ENCODE measurements at regions not wholly inside any gene's neighbourhood (a gene's known extent, or its start where the extent isn't known, plus 50 kb on each side); places are given as distances from the start of the nearest gene placed in this dataset.
"Not testable (repeated sequence)": the region's sequence is repeated elsewhere in the genome, so short reads cannot be mapped to it uniquely, and the experiment has no call there.

- Mint-ChIP-seq H3K4me3 (ENCODE audit: unreplicated experiment) (no peak overlapping the region), H3K27me3 (ENCODE audit: low read depth, unreplicated experiment) (peaks cover 19% of the 10 kb centered on the region), H3K36me3 (ENCODE audit: low read depth, unreplicated experiment) (no peaks in the 10 kb centered on the region), H3K4me1 (ENCODE audit: low read depth, unreplicated experiment) (no peaks in the 10 kb centered on the region), H3K27ac (ENCODE audit: unreplicated experiment) (no peak overlapping the region), H3K9me3 (ENCODE audit: unreplicated experiment) (peaks cover 3% of the 10 kb centered on the region)
- Histone ChIP-seq H2AFZ (ENCODE audit: low read depth, low read length) (no peak overlapping the region), H3K27me3 (ENCODE audit: insufficient read depth, low read length) (peaks cover 4% of the 10 kb centered on the region), H3K36me3 (ENCODE audit: insufficient read depth, low read length) (no peaks in the 10 kb centered on the region), H3K79me2 (ENCODE audit: insufficient read depth, low read length) (no peaks in the 10 kb centered on the region), H3K9me3 (ENCODE audit: insufficient read depth, low read depth, low read length) (no peaks in the 10 kb centered on the region), H3K4me3 (ENCODE audit: insufficient read depth, low read depth, low read length) (no peak overlapping the region), H3K9ac (ENCODE audit: low read length) (no peak overlapping the region), H4K20me1 (ENCODE audit: insufficient read depth, low read length) (no peaks in the 10 kb centered on the region), H3K27ac (ENCODE audit: low read depth, low read length) (no peak overlapping the region), H3K4me1 (ENCODE audit: insufficient read depth, low read length) (no peaks in the 10 kb centered on the region), H3K4me2 (ENCODE audit: low read length) (no peak overlapping the region)
- TF ChIP-seq EZH2 (IDR thresholded peaks at IDR 0.05; ENCODE audit: insufficient read depth, low read length) (no peak), CTCF (IDR thresholded peaks at IDR 0.05; ENCODE audit: insufficient read depth, low read depth, low read length) (no peak)
- FAIRE-seq (no peak), DNase-seq (ENCODE audit: low read depth) (no peak)
These were observed 178.1 kb upstream of the PDE10A start for GRCh38 chr6:165841153-165841558.

- Histone ChIP-seq H3K27ac (ENCODE audit: low read depth, low read length) (no peak overlapping the region), H3K4me2 (ENCODE audit: low read length) (no peak overlapping the region), H3K79me2 (ENCODE audit: insufficient read depth, low read length) (no peaks in the 10 kb centered on the region), H3K36me3 (ENCODE audit: insufficient read depth, low read length) (no peaks in the 10 kb centered on the region), H3K9me3 (ENCODE audit: insufficient read depth, low read depth, low read length) (no peaks in the 10 kb centered on the region), H3K4me1 (ENCODE audit: insufficient read depth, low read length) (no peaks in the 10 kb centered on the region), H3K27me3 (ENCODE audit: insufficient read depth, low read length) (no peaks in the 10 kb centered on the region), H3K9ac (ENCODE audit: low read length) (no peak overlapping the region), H2AFZ (ENCODE audit: low read depth, low read length) (no peak overlapping the region), H3K4me3 (ENCODE audit: insufficient read depth, low read depth, low read length) (no peak overlapping the region), H4K20me1 (ENCODE audit: insufficient read depth, low read length) (no peaks in the 10 kb centered on the region)
- Mint-ChIP-seq H3K27me3 (ENCODE audit: low read depth, unreplicated experiment) (peaks cover 30% of the 10 kb centered on the region), H3K4me3 (ENCODE audit: unreplicated experiment) (no peak overlapping the region), H3K4me1 (ENCODE audit: low read depth, unreplicated experiment) (no peaks in the 10 kb centered on the region), H3K9me3 (ENCODE audit: unreplicated experiment) (peaks cover 3% of the 10 kb centered on the region), H3K36me3 (ENCODE audit: low read depth, unreplicated experiment) (no peaks in the 10 kb centered on the region), H3K27ac (ENCODE audit: unreplicated experiment) (no peak overlapping the region)
- DNase-seq (ENCODE audit: low read depth) = no peak
- TF ChIP-seq EZH2 (IDR thresholded peaks at IDR 0.05; ENCODE audit: insufficient read depth, low read length) (no peak), CTCF (IDR thresholded peaks at IDR 0.05; ENCODE audit: insufficient read depth, low read depth, low read length) (no peak)
- no peak for FAIRE-seq
These were observed 175.1 kb upstream of the PDE10A start for GRCh38 chr6:165837948-165838745.

GRCh38 chr6:165836648-165837047, 173.6 kb upstream of the PDE10A start:
- H3K27ac ChIP-seq (ENCODE audit: low read depth, low read length) = not testable (repeated sequence)

More at GRCh38 chr6:165836648-165837047, 173.6 kb upstream of the PDE10A start:
- H4K20me1 ChIP-seq (ENCODE audit: insufficient read depth, low read length); H3K4me2 ChIP-seq (ENCODE audit: low read length); H3K4me1 ChIP-seq (ENCODE audit: insufficient read depth, low read length); H3K9ac ChIP-seq (ENCODE audit: low read length); H3K36me3 ChIP-seq (ENCODE audit: insufficient read depth, low read length); H3K4me3 Mint-ChIP-seq (ENCODE audit: unreplicated experiment); H3K9me3 ChIP-seq (ENCODE audit: insufficient read depth, low read depth, low read length); H2AFZ ChIP-seq (ENCODE audit: low read depth, low read length); H3K79me2 ChIP-seq (ENCODE audit: insufficient read depth, low read length); H3K27ac Mint-ChIP-seq (ENCODE audit: unreplicated experiment); FAIRE-seq; H3K9me3 Mint-ChIP-seq (ENCODE audit: unreplicated experiment); H3K4me1 Mint-ChIP-seq (ENCODE audit: low read depth, unreplicated experiment); H3K4me3 ChIP-seq (ENCODE audit: insufficient read depth, low read depth, low read length); H3K36me3 Mint-ChIP-seq (ENCODE audit: low read depth, unreplicated experiment); DNase-seq (ENCODE audit: low read depth); H3K27me3 ChIP-seq (ENCODE audit: insufficient read depth, low read length): not testable (repeated sequence)
- H3K27me3 Mint-ChIP-seq (ENCODE audit: low read depth, unreplicated experiment) = peaks cover 36% of the 10 kb centered on the region
